Ectodermal cell (in vitro differentiated cells): ENCODE measurements at regions not wholly inside any gene's neighbourhood (a gene's known extent, or its start where the extent isn't known, plus 50 kb on each side); places are given as distances from the start of the nearest gene placed in this dataset.
"Not testable (repeated sequence)": the region's sequence is repeated elsewhere in the genome, so short reads cannot be mapped to it uniquely, and the experiment has no call there.

Experiments used
- H3K27ac ChIP-seq: 2 replicates; pipeline ENCODE4 v1.7.0; 2013; ENCODE audit warnings: mild to moderate bottlenecking, low read depth, low read length; ENCODE audit not compliant: insufficient read depth, poor library complexity, severe bottlenecking
- H3K27me3 ChIP-seq: 2 replicates; pipeline ENCODE4 v1.7.0; 2013; ENCODE audit warnings: mild to moderate bottlenecking, low read length; ENCODE audit not compliant: insufficient read depth, control insufficient read depth, poor library complexity, severe bottlenecking
- H3K36me3 ChIP-seq: one replicate; pipeline ENCODE4 v1.7.0; 2013; ENCODE audit warnings: low read length; ENCODE audit not compliant: control insufficient read depth, insufficient read depth
- H3K4me1 ChIP-seq: one replicate; pipeline ENCODE4 v1.7.0; 2013; ENCODE audit warnings: low read length; ENCODE audit not compliant: control insufficient read depth, insufficient read depth
- H3K4me3 ChIP-seq: 2 replicates; pipeline ENCODE4 v1.7.0; 2013; ENCODE audit warnings: low read depth, low read length, control low read depth; ENCODE audit not compliant: insufficient read depth
- H3K9me3 ChIP-seq: 2 replicates; pipeline ENCODE4 v1.7.0; 2013; ENCODE audit warnings: mild to moderate bottlenecking, low read length, moderate library complexity; ENCODE audit not compliant: control insufficient read depth
- WGBS, 2 experiments: methylation state at CpG; one replicate each; pipeline ENCODE4 v1.1.7; 2013; ENCODE audit warnings: missing lambda C conversion rate in 2 of 2; 5-methylcytosine and 5-hydroxymethylcytosine counted together

- H3K4me3 ChIP-seq = no peak overlapping the region
- no peaks in the 10 kb centered on the region for H3K9me3 ChIP-seq
- H3K27me3 ChIP-seq = no peaks in the 10 kb centered on the region
- WGBS, 2 experiments = 87 to 91% methylated on average over 2 of the region's 2 CpGs
- H3K4me1 ChIP-seq = no peaks in the 10 kb centered on the region
- H3K27ac ChIP-seq = no peak overlapping the region
- no peaks in the 10 kb centered on the region for H3K36me3 ChIP-seq
These were observed 81.6 kb upstream of the ARMC3 start for GRCh38 chr10:22846294-22846693.

GRCh38 chr10:22839639-22840038 is 88.2 kb upstream of the ARMC3 start:
- no peak overlapping the region for H3K27ac ChIP-seq
- no peaks in the 10 kb centered on the region for H3K4me1 ChIP-seq
- H3K4me3 ChIP-seq = no peak overlapping the region
- H3K9me3 ChIP-seq = no peaks in the 10 kb centered on the region
- H3K36me3 ChIP-seq = no peaks in the 10 kb centered on the region
- no peaks in the 10 kb centered on the region for H3K27me3 ChIP-seq
- WGBS, 2 experiments = 73 to 79% methylated on average over 5 of the region's 5 CpGs

- H3K36me3 ChIP-seq = no peaks in the 10 kb centered on the region
- peaks cover 4% of the 10 kb centered on the region for H3K4me1 ChIP-seq
- WGBS, 2 experiments = 88 to 100% methylated on average over 1 of the region's 1 CpG
- no peak overlapping the region for H3K4me3 ChIP-seq
- H3K27me3 ChIP-seq = no peaks in the 10 kb centered on the region
- no peak overlapping the region for H3K27ac ChIP-seq
- H3K9me3 ChIP-seq = no peaks in the 10 kb centered on the region
These were observed 90.1 kb upstream of the ARMC3 start for GRCh38 chr10:22837771-22838170.

GRCh38 chr10:22837351-22837750 is 90.5 kb upstream of the ARMC3 start:
- Histone ChIP-seq H3K36me3 (no peaks in the 10 kb centered on the region), H3K27ac (no peak overlapping the region), H3K9me3 (no peaks in the 10 kb centered on the region), H3K4me1 (peaks cover 4% of the 10 kb centered on the region), H3K27me3 (no peaks in the 10 kb centered on the region), H3K4me3 (no peak overlapping the region)
- WGBS, 2 experiments = 92 to 95% methylated on average over 7 of the region's 7 CpGs

GRCh38 chr10:22834471-22834870 is 93.4 kb upstream of the ARMC3 start:
- WGBS, 2 experiments = 80 to 92% methylated on average over 2 to 3 of the region's 3 CpGs

GRCh38 chr10:22833781-22834180 is 94.1 kb upstream of the ARMC3 start:
- H3K27me3 ChIP-seq = no peaks in the 10 kb centered on the region
- no peak overlapping the region for H3K27ac ChIP-seq
- no peaks in the 10 kb centered on the region for H3K9me3 ChIP-seq
- peaks cover 4% of the 10 kb centered on the region for H3K4me1 ChIP-seq
- 82 to 100% methylated on average over 1 of the region's 1 CpG for WGBS, 2 experiments
- H3K36me3 ChIP-seq = no peaks in the 10 kb centered on the region
- no peak overlapping the region for H3K4me3 ChIP-seq

More at GRCh38 chr10:22834471-22834870, 93.4 kb upstream of the ARMC3 start:
- Histone ChIP-seq H3K36me3 (no peaks in the 10 kb centered on the region), H3K27me3 (no peaks in the 10 kb centered on the region), H3K9me3 (no peaks in the 10 kb centered on the region), H3K4me3 (no peak overlapping the region), H3K27ac (no peak overlapping the region), H3K4me1 (peaks cover 4% of the 10 kb centered on the region)

GRCh38 chr10:22833353-22833752 is 94.5 kb upstream of the ARMC3 start:
- 92 to 98% methylated on average over 5 of the region's 5 CpGs for WGBS, 2 experiments
- Histone ChIP-seq H3K36me3 (no peaks in the 10 kb centered on the region), H3K27ac (no peak overlapping the region), H3K9me3 (no peaks in the 10 kb centered on the region), H3K27me3 (no peaks in the 10 kb centered on the region), H3K4me3 (no peak overlapping the region), H3K4me1 (peaks cover 4% of the 10 kb centered on the region)

- H3K4me1 ChIP-seq = peaks cover 4% of the 10 kb centered on the region
- H3K9me3 ChIP-seq = no peaks in the 10 kb centered on the region
- H3K4me3 ChIP-seq = no peak overlapping the region
- no peaks in the 10 kb centered on the region for H3K27me3 ChIP-seq
- no peaks in the 10 kb centered on the region for H3K36me3 ChIP-seq
- no peak overlapping the region for H3K27ac ChIP-seq
- 88 to 92% methylated on average over 1 of the region's 2 CpGs for WGBS, 2 experiments
These were observed 95.0 kb upstream of the ARMC3 start for GRCh38 chr10:22832851-22833250.

- Histone ChIP-seq H3K9me3 (no peaks in the 10 kb centered on the region), H3K4me3 (no peak overlapping the region), H3K27me3 (no peaks in the 10 kb centered on the region), H3K4me1 (peaks cover 4% of the 10 kb centered on the region), H3K27ac (no peak overlapping the region), H3K36me3 (no peaks in the 10 kb centered on the region)
- 90 to 94% methylated on average over 4 of the region's 4 CpGs for WGBS, 2 experiments
These were observed 95.7 kb upstream of the ARMC3 start for GRCh38 chr10:22832066-22832602.

GRCh38 chr10:22831586-22831985 is 96.3 kb upstream of the ARMC3 start:
- H3K27ac ChIP-seq = no peak overlapping the region
- no peaks in the 10 kb centered on the region for H3K36me3 ChIP-seq
- H3K27me3 ChIP-seq = no peaks in the 10 kb centered on the region
- peaks cover 4% of the 10 kb centered on the region for H3K4me1 ChIP-seq
- H3K4me3 ChIP-seq = no peak overlapping the region
- H3K9me3 ChIP-seq = no peaks in the 10 kb centered on the region
- WGBS, 2 experiments = 92 to 93% methylated on average over 7 to 8 of the region's 8 CpGs

GRCh38 chr10:22828712-22829111 is 99.1 kb upstream of the ARMC3 start:
- not testable (repeated sequence) for H3K27me3 ChIP-seq, H3K36me3 ChIP-seq, H3K27ac ChIP-seq, H3K4me1 ChIP-seq, H3K4me3 ChIP-seq, H3K9me3 ChIP-seq
